H1 (cell line): ENCODE measurements at regions not wholly inside any gene's neighbourhood (a gene's known extent, or its start where the extent isn't known, plus 50 kb on each side); places are given as distances from the start of the nearest gene placed in this dataset.

Experiments used
- CTCF ChIA-PET: fragments of 300-600 bp; sonication (Branson Sonifier 250); formaldehyde crosslinking; loops from one replicate; lab custom pipeline; 2021; ENCODE audit not compliant: partially characterized antibody; lab: Charles Lee
- POLR2A ChIA-PET: fragments of 300-600 bp; sonication (Branson Sonifier 250); formaldehyde crosslinking; loops from one replicate; lab custom pipeline; 2021; ENCODE audit warnings: inconsistent platforms; ENCODE audit not compliant: partially characterized antibody; lab: Charles Lee
- DNase-seq, 2 experiments: peaks; one replicate each; pipeline versions ENCODE4 v3.0.0 to v3.0.0-alpha.2; 2010 to 2022; ENCODE audit warnings: low spot score in 2 of 2, low read depth in 1 of 2, mixed read lengths in 1 of 2
- FAIRE-seq: peaks from 2 replicates; lab custom pipeline; 2011; peaks lifted over from hg19 to GRCh38; lab: Jason Lieb, UNC
- H2AFZ ChIP-seq: 2 replicates; pipeline ENCODE4 v1.8.1; 2012; ENCODE audit warnings: low read length, inconsistent platforms
- H2AK5ac ChIP-seq: 2 replicates; pipeline ENCODE4 v1.6.1; 2013; ENCODE audit warnings: low read depth, low read length
- H2BK120ac ChIP-seq: replicated peaks from 2 replicates; pipeline ENCODE3; 2013; ENCODE audit warnings: low read depth, low read length, inconsistent platforms
- H2BK12ac ChIP-seq: 2 replicates; pipeline ENCODE4 v1.6.1; 2013; ENCODE audit warnings: low read depth, low read length
- H2BK15ac ChIP-seq: 2 replicates; pipeline ENCODE4 v1.6.1; 2013; ENCODE audit warnings: low read length
- H2BK20ac ChIP-seq: 2 replicates; pipeline ENCODE4 v1.6.1; 2013; ENCODE audit warnings: low read length
- H2BK5ac ChIP-seq: 2 replicates; pipeline ENCODE4 v1.6.1; 2013; ENCODE audit warnings: low read depth, low read length
- H3K14ac ChIP-seq: 2 replicates; pipeline ENCODE4 v1.6.1; 2013; ENCODE audit warnings: inconsistent platforms; ENCODE audit not compliant: insufficient read length
- H3K18ac ChIP-seq: 2 replicates; pipeline ENCODE4 v1.6.1; 2013; ENCODE audit warnings: low read length; ENCODE audit errors: extremely low read depth
- H3K23ac ChIP-seq: 2 replicates; pipeline ENCODE4 v1.6.1; 2013; ENCODE audit warnings: inconsistent platforms; ENCODE audit not compliant: insufficient read length
- H3K23me2 ChIP-seq: 2 replicates; pipeline ENCODE4 v1.6.1; 2013; ENCODE audit warnings: low read depth, low read length
- H3K27ac ChIP-seq: 2 replicates; pipeline ENCODE4 v1.6.1; 2011; ENCODE audit warnings: low read depth, low read length, inconsistent platforms
- H3K27me3 ChIP-seq, 4 experiments: replicated peaks in 1 of 4; 1 replicate in 1 of 4; 2 replicates in 3 of 4; pipeline versions ENCODE4 v1.6.1 to v1.8.1; 2011 to 2013; ENCODE audit warnings: low read length in 3 of 4, mild to moderate bottlenecking in 3 of 4, inconsistent platforms in 2 of 4, mixed read lengths in 2 of 4, moderate library complexity in 1 of 4; ENCODE audit not compliant: control insufficient read depth in 3 of 4, insufficient read depth in 3 of 4; ENCODE audit errors: extremely low read depth in 1 of 4
- H3K36me3 ChIP-seq, 4 experiments: 2 replicates each; pipeline versions ENCODE4 v1.6.1 to v1.8.1; 2011 to 2013; ENCODE audit warnings: mild to moderate bottlenecking in 4 of 4, low read length in 3 of 4, moderate library complexity in 2 of 4, control low read depth in 1 of 4, inconsistent platforms in 1 of 4; ENCODE audit not compliant: insufficient read depth in 4 of 4, control insufficient read depth in 2 of 4
- H3K4ac ChIP-seq: replicated peaks from 2 replicates; pipeline ENCODE3; 2013; ENCODE audit warnings: low read length, low read depth, mixed read lengths, inconsistent platforms; ENCODE audit not compliant: insufficient read length
- H3K4me1 ChIP-seq, 4 experiments: replicated peaks in 1 of 4; 1 replicate in 1 of 4; 2 replicates in 3 of 4; pipeline versions ENCODE4 v1.6.1 to v1.8.1; 2011 to 2013; ENCODE audit warnings: low read length in 3 of 4, inconsistent platforms in 2 of 4, mixed read lengths in 1 of 4; ENCODE audit not compliant: insufficient read depth in 4 of 4, control insufficient read depth in 3 of 4
- H3K4me2 ChIP-seq, 2 experiments: 2 replicates each; pipeline versions ENCODE4 v1.6.1 to v1.8.1; 2011 to 2013; ENCODE audit warnings: low read depth in 2 of 2, low read length in 2 of 2, control low read depth in 1 of 2, inconsistent platforms in 1 of 2, mild to moderate bottlenecking in 1 of 2; ENCODE audit not compliant: insufficient read depth in 1 of 2
- H3K4me3 ChIP-seq, 4 experiments: fragments of 200-600, 300-600 bp in 1 of 4; sonication (generic), shearing (Covaris generic), sonication (Bioruptor Twin) in 1 of 4; 2 replicates each; pipeline versions ENCODE4 v1.5.1 to v1.8.1; 2011 to 2016; ENCODE audit warnings: low read length in 4 of 4, low read depth in 3 of 4, control low read depth in 2 of 4, inconsistent platforms in 2 of 4, mild to moderate bottlenecking in 2 of 4, mixed read lengths in 1 of 4, moderate library complexity in 1 of 4; ENCODE audit not compliant: insufficient read depth in 2 of 4; ENCODE audit errors: extremely low read depth in 1 of 4
- H3K56ac ChIP-seq: replicated peaks from 2 replicates; pipeline ENCODE3; 2013; ENCODE audit warnings: low read depth, mild to moderate bottlenecking, mixed read lengths, low read length, inconsistent platforms; ENCODE audit not compliant: insufficient read length
- H3K79me1 ChIP-seq: 2 replicates; pipeline ENCODE4 v1.6.1; 2013; ENCODE audit warnings: low read depth, low read length, control low read depth
- H3K79me2 ChIP-seq, 2 experiments: 2 replicates each; pipeline versions ENCODE4 v1.6.1 to v1.8.1; 2012 to 2013; ENCODE audit warnings: low read length in 2 of 2, mild to moderate bottlenecking in 2 of 2, inconsistent platforms in 1 of 2; ENCODE audit not compliant: insufficient read depth in 2 of 2, control insufficient read depth in 1 of 2
- H3K9ac ChIP-seq, 4 experiments: replicated peaks in 1 of 4; 1 replicate in 1 of 4; 2 replicates in 3 of 4; pipeline versions ENCODE4 v1.6.1 to v1.8.1; 2011 to 2013; ENCODE audit warnings: low read depth in 3 of 4, low read length in 3 of 4, control low read depth in 2 of 4, mild to moderate bottlenecking in 2 of 4, moderate library complexity in 2 of 4, inconsistent platforms in 1 of 4; ENCODE audit errors: extremely low read depth in 1 of 4
- H3K9me3 ChIP-seq, 2 experiments: 2 replicates each; pipeline versions ENCODE4 v1.6.1 to v1.8.1; 2012 to 2013; ENCODE audit warnings: mild to moderate bottlenecking in 2 of 2, moderate library complexity in 2 of 2, control low read depth in 1 of 2, inconsistent platforms in 1 of 2, low read depth in 1 of 2, low read length in 1 of 2, mixed read lengths in 1 of 2; ENCODE audit not compliant: insufficient read depth in 2 of 2
- H4K20me1 ChIP-seq, 2 experiments: replicated peaks in 1 of 2; 2 replicates each; pipeline versions ENCODE3 to v1.8.1; 2011 to 2013; ENCODE audit warnings: inconsistent platforms in 2 of 2, low read length in 2 of 2, mild to moderate bottlenecking in 1 of 2; ENCODE audit not compliant: insufficient read depth in 2 of 2, control insufficient read depth in 1 of 2
- H4K5ac ChIP-seq: 2 replicates; pipeline ENCODE4 v1.6.1; 2013; ENCODE audit warnings: low read length, low read depth, mixed read lengths, inconsistent platforms; ENCODE audit not compliant: insufficient read length
- H4K8ac ChIP-seq: 2 replicates; pipeline ENCODE4 v1.8.0; 2013; ENCODE audit warnings: mild to moderate bottlenecking, moderate library complexity, low read length, inconsistent platforms; ENCODE audit not compliant: insufficient read depth; ENCODE audit errors: extremely low read depth
- H4K91ac ChIP-seq: replicated peaks from 2 replicates; pipeline ENCODE3; 2013; ENCODE audit warnings: low read length, mixed read lengths, inconsistent platforms; ENCODE audit not compliant: insufficient read length
- BACH1 ChIP-seq: IDR thresholded peaks from 2 replicates; pipeline ENCODE4 v1.6.1; 2012; ENCODE audit warnings: low read length, improper control_type of control experiment
- CEBPB ChIP-seq: IDR thresholded peaks from 2 replicates; pipeline ENCODE4 v1.6.1; 2012; ENCODE audit warnings: low read depth, low read length
- GTF2F1 ChIP-seq: IDR thresholded peaks from 2 replicates; pipeline ENCODE4 v1.6.1; 2012; ENCODE audit warnings: low read depth, low read length, improper control_type of control experiment, borderline replicate concordance
- KDM1A ChIP-seq: fragments of 200-600, 300-600 bp; sonication (generic); IDR thresholded peaks from 2 replicates; pipeline ENCODE4 v1.7.1; 2016; ENCODE audit warnings: mild to moderate bottlenecking, low read length, borderline replicate concordance
- SIX5 ChIP-seq: IDR thresholded peaks from 2 replicates; pipeline ENCODE4 v1.6.1; 2011; ENCODE audit warnings: mild to moderate bottlenecking, low read depth, low read length
- SP2 ChIP-seq: IDR thresholded peaks from 2 replicates; pipeline ENCODE4 v1.6.1; 2012; ENCODE audit warnings: mild to moderate bottlenecking, low read length, inconsistent platforms
- TCF12 ChIP-seq: IDR thresholded peaks from 2 replicates; pipeline ENCODE4 v1.6.1; 2011; ENCODE audit warnings: low read depth, mild to moderate bottlenecking, low read length
- TEAD4 ChIP-seq: IDR thresholded peaks from 2 replicates; pipeline ENCODE4 v1.6.1; 2012; ENCODE audit warnings: low read depth, low read length, inconsistent platforms, mixed read lengths
- WGBS, 2 experiments: shearing (Covaris generic) in 1 of 2; methylation state at CpG; one replicate each; pipeline versions ENCODE4 v1.1.6 to v1.1.7; 2013 to 2015; ENCODE audit warnings: low lambda C conversion rate in 2 of 2, mixed read lengths in 2 of 2, inconsistent platforms in 1 of 2, low coverage in 1 of 2, missing lambda C conversion rate in 1 of 2; ENCODE audit not compliant: insufficient replicate concordance in 2 of 2, insufficient coverage in 1 of 2, insufficient read length in 1 of 2; ENCODE audit errors: extremely low coverage in 1 of 2, missing lambda C conversion rate in 1 of 2; 5-methylcytosine and 5-hydroxymethylcytosine counted together
- TF ChIP-seq, protein P1 (sequence below): IDR thresholded peaks from 2 replicates; pipeline ENCODE4 v1.6.1; 2012; ENCODE audit warnings: inconsistent platforms

DNA sequence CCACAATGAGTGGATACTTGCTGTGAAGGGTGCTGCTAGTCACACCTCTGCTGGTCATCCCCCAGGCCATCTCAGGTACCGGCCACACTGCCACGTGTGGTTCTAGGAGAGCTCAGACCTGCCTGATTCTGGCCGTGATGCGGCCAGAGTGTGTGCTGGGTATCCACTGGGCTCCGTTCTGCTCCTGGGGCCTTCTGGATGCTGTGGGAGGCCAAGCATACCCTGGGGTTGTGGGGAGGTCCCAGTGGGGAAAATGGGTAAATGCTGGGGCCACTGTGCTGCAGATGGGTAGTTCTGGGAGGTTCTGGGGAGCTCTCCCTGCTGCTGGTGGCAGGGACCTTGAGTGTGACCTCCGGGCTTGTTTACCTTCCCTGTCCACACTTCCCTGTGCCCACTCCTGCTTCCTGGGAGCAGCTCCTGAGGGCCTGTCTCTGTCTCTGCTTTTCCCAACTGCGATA is 318.4 kb downstream of the GLRX3 start:
- Histone ChIP-seq H3K9me3 (no peaks in the 10 kb centered on the region), H3K36me3 (no peaks in the 10 kb centered on the region), H3K4me1 (no peaks in the 10 kb centered on the region; a peak in 1 of 7 replicates), H2BK15ac (no peak overlapping the region), H2AFZ (no peak overlapping the region), H3K79me2 (no peaks in the 10 kb centered on the region), H3K27me3 (no peaks in the 10 kb centered on the region), H3K23ac (no peak overlapping the region), H2BK5ac (no peak overlapping the region), H2BK12ac (no peak overlapping the region), H3K27ac (no peak overlapping the region), H2BK20ac (no peak overlapping the region), H4K5ac (no peak overlapping the region), H3K18ac (no peak overlapping the region), H4K20me1 (no peaks in the 10 kb centered on the region), H3K23me2 (no peaks in the 10 kb centered on the region), H3K4me3 (no peak overlapping the region), H3K9ac (no peak overlapping the region), H3K56ac (no peak overlapping the region), H3K4me2 (no peak overlapping the region), H2BK120ac (no peak overlapping the region), H4K8ac (no peak overlapping the region; the same call in 1 of the 2 replicates), H4K91ac (no peak overlapping the region), H3K14ac (no peak overlapping the region), H3K79me1 (no peaks in the 10 kb centered on the region), H3K4ac (no peak overlapping the region), H2AK5ac (no peak overlapping the region)
- WGBS, 2 experiments, result 95% methylated on average over 7 of the region's 7 CpGs; no CpG with 5 or more reads in 1 of the 2 experiments
- CTCF ChIA-PET, result interaction anchor here (0.9 to 1.7 kb wide), 3 partner anchors 11 to 113 kb away, joined by 3 to 4 read pairs (median 3); no protein-coding TSS in a partner anchor
- no peak for DNase-seq
- FAIRE-seq, result no peak
- POLR2A ChIA-PET, result no interaction called here
- TF ChIP-seq TEAD4 (no peak), SP2 (no peak), TCF12 (no peak), CEBPB (no peak), KDM1A (no peak), GTF2F1 (no peak), BACH1 (no peak), SIX5 (no peak)
- TF ChIP-seq, protein P1, sequence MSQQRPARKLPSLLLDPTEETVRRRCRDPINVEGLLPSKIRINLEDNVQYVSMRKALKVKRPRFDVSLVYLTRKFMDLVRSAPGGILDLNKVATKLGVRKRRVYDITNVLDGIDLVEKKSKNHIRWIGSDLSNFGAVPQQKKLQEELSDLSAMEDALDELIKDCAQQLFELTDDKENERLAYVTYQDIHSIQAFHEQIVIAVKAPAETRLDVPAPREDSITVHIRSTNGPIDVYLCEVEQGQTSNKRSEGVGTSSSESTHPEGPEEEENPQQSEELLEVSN, result no peak
